Endothelial cell of umbilical vein (primary cell): ENCODE measurements at regions not wholly inside any gene's neighbourhood (a gene's known extent, or its start where the extent isn't known, plus 50 kb on each side); places are given as distances from the start of the nearest gene placed in this dataset.

Source experiments
- EZH2 ChIP-seq: IDR thresholded peaks from 2 replicates; pipeline ENCODE4 v1.6.1; 2012; ENCODE audit warnings: borderline replicate concordance, low read depth, mild to moderate bottlenecking, moderate library complexity, low read length, inconsistent platforms; ENCODE audit not compliant: severe bottlenecking
- FOS ChIP-seq: IDR thresholded peaks from 2 replicates; pipeline ENCODE4 v1.6.1; 2011; ENCODE audit warnings: mild to moderate bottlenecking, low read length, moderate library complexity, borderline replicate concordance; ENCODE audit not compliant: insufficient read depth
- MAX ChIP-seq: IDR thresholded peaks from 2 replicates; pipeline ENCODE4 v1.6.1; 2011; ENCODE audit not compliant: insufficient read depth, insufficient read length
- MYC ChIP-seq: IDR thresholded peaks from one replicate; pipeline ENCODE4 v1.6.1; 2011; ENCODE audit warnings: mild to moderate bottlenecking, low read depth, low read length
- POLR2A ChIP-seq: IDR thresholded peaks from 2 replicates; pipeline ENCODE4 v1.6.1; 2012; ENCODE audit warnings: low read depth, mild to moderate bottlenecking, control low read depth, low read length
- POLR2AphosphoS5 ChIP-seq: IDR thresholded peaks from 2 replicates; pipeline ENCODE4 v1.6.1; 2012; ENCODE audit warnings: low read depth, mild to moderate bottlenecking, control low read depth, low read length, moderate library complexity; ENCODE audit not compliant: insufficient read depth
- TF ChIP-seq, protein P1 (sequence below), 2 donors: IDR thresholded peaks; 1 replicate in 1 of 2; 2 replicates in 1 of 2; pipeline ENCODE4 v1.5.1; 2011; ENCODE audit warnings: low read length in 2 of 2, mild to moderate bottlenecking in 2 of 2, moderate library complexity in 2 of 2, control low read depth in 1 of 2, inconsistent platforms in 1 of 2, low read depth in 1 of 2; ENCODE audit not compliant: insufficient read depth in 1 of 2; ENCODE audit errors: extremely low read depth in 1 of 2

- no peak for TF ChIP-seq EZH2
- TF ChIP-seq, protein P1, sequence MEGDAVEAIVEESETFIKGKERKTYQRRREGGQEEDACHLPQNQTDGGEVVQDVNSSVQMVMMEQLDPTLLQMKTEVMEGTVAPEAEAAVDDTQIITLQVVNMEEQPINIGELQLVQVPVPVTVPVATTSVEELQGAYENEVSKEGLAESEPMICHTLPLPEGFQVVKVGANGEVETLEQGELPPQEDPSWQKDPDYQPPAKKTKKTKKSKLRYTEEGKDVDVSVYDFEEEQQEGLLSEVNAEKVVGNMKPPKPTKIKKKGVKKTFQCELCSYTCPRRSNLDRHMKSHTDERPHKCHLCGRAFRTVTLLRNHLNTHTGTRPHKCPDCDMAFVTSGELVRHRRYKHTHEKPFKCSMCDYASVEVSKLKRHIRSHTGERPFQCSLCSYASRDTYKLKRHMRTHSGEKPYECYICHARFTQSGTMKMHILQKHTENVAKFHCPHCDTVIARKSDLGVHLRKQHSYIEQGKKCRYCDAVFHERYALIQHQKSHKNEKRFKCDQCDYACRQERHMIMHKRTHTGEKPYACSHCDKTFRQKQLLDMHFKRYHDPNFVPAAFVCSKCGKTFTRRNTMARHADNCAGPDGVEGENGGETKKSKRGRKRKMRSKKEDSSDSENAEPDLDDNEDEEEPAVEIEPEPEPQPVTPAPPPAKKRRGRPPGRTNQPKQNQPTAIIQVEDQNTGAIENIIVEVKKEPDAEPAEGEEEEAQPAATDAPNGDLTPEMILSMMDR (IDR thresholded peaks at IDR 0.05; ENCODE audit: extremely low read depth in 1 of 2, insufficient read depth in 1 of 2, low read depth in 1 of 2, low read length in 2 of 2) = no peak
- no peak for TF ChIP-seq POLR2A
- no peak for TF ChIP-seq POLR2AphosphoS5
- TF ChIP-seq MAX = no peak
- no peak for TF ChIP-seq MYC
- no peak for TF ChIP-seq FOS
Measured at GRCh38 chr6:91317984-91318383, 731.1 kb upstream of the MAP3K7 start.
